ENCODE measurements at regions not wholly inside any gene's neighbourhood (a gene's known extent, or its start where the extent isn't known, plus 50 kb on each side); places are given as distances from the start of the nearest gene placed in this dataset.

- no peak overlapping the region for H4K12ac ChIP-seq (ENCODE audit: low read depth, low read length)
Measured at GRCh38 chr9:108161503-108161902, 671.9 kb upstream of the KLF4 start.

DNA sequence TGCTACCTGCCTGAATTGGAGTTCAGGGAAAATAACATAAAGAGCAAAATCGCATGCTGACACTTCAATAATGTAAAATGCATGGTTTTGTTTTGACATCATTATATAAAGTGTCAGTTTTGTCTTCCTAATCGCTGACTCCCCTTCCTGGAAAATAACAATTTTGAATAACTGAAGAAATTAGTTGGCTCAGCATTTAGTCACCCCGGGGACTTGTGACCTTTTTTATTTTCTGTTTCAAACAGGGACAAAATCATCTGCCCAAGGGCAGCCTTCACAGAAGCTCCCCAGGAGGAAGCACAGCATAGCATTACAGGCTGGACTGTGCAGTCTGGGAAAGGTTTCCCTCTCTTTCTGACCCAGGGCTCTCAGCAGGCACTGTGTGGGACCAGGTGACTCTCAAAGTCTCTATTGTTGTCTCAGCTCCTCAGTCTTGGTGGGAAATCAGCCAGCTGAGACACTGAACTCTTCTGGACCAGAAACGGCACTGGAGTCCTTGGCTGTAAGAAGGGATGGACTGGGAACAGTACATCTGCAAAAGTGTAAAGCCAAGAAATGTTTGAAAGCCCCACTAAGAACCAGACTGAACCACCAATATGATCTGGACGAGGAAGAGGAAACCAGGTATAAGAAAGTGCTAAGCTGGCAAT lies 671.3 kb upstream of the KLF4 start:
- Histone ChIP-seq H3K9me3 (ENCODE audit: insufficient read depth, low read depth, low read length) (peaks cover 1% of the 10 kb centered on the region), H2AFZ (ENCODE audit: insufficient read depth, low read length, poor library complexity) (no peak overlapping the region), H3K23ac (ENCODE audit: low read length) (no peak overlapping the region), H3K18ac (ENCODE audit: low read length) (no peak overlapping the region), H3K14ac (ENCODE audit: low read length) (no peak overlapping the region), H3K27ac (ENCODE audit: low read depth, low read length) (no peak overlapping the region), H3K79me2 (ENCODE audit: control insufficient read depth, insufficient read depth, low read length, poor library complexity) (no peaks in the 10 kb centered on the region), H3K4me2 (ENCODE audit: low read length) (no peak overlapping the region), H3K27me3 (ENCODE audit: insufficient read depth, low read length) (no peaks in the 10 kb centered on the region), H4K91ac (ENCODE audit: low read depth, low read length) (no peak overlapping the region), H2BK12ac (ENCODE audit: low read length) (no peak overlapping the region), H3K36me3 (ENCODE audit: control insufficient read depth in 1 of 2, insufficient read depth in 2 of 2, low read length in 2 of 2) (no peaks in the 10 kb centered on the region), H4K8ac (ENCODE audit: low read depth, low read length) (no peak overlapping the region), H2BK120ac (ENCODE audit: insufficient read depth, low read length, poor library complexity) (no peak overlapping the region), H3K79me1 (ENCODE audit: low read length) (no peaks in the 10 kb centered on the region), H2BK5ac (ENCODE audit: low read depth, low read length, poor library complexity) (no peak overlapping the region), H4K12ac (ENCODE audit: low read depth, low read length) (no peak overlapping the region), H3K4ac (ENCODE audit: low read depth, low read length) (no peak overlapping the region), H3K4me1 (ENCODE audit: control insufficient read depth in 1 of 2, insufficient read depth in 2 of 2, low read length in 2 of 2) (no peaks in the 10 kb centered on the region), H3K9ac (ENCODE audit: low read length) (no peak overlapping the region), H3K4me3 (ENCODE audit: low read depth, low read length) (no peak overlapping the region), H2AK5ac (ENCODE audit: low read length) (no peak overlapping the region)
- no peak for DNase-seq
- no CpG with 5 or more reads among the region's 5 CpGs for WGBS (ENCODE audit: extremely low coverage, insufficient coverage, insufficient read length)

More at GRCh38 chr9:108161503-108161902, 671.9 kb upstream of the KLF4 start:
- H3K4me2 ChIP-seq (ENCODE audit: low read length), result no peak overlapping the region
- H3K27ac ChIP-seq (ENCODE audit: low read depth, low read length), result no peak overlapping the region
- no peak overlapping the region for H3K4me3 ChIP-seq (ENCODE audit: low read depth, low read length)
- no peak overlapping the region for H3K9ac ChIP-seq (ENCODE audit: low read length)
- H2BK120ac ChIP-seq (ENCODE audit: insufficient read depth, low read length, poor library complexity), result no peak overlapping the region
- DNase-seq, result no peak
- no peak overlapping the region for H4K8ac ChIP-seq (ENCODE audit: low read depth, low read length)
- H3K14ac ChIP-seq (ENCODE audit: low read length), result no peak overlapping the region
- peaks cover 1% of the 10 kb centered on the region for H3K9me3 ChIP-seq (ENCODE audit: insufficient read depth, low read depth, low read length)
- no peak overlapping the region for H2BK12ac ChIP-seq (ENCODE audit: low read length)
- no peaks in the 10 kb centered on the region for H3K36me3 ChIP-seq (ENCODE audit: control insufficient read depth in 1 of 2, insufficient read depth in 2 of 2, low read length in 2 of 2)
- H3K79me1 ChIP-seq (ENCODE audit: low read length), result no peaks in the 10 kb centered on the region
- H4K91ac ChIP-seq (ENCODE audit: low read depth, low read length), result no peak overlapping the region
- H3K23ac ChIP-seq (ENCODE audit: low read length), result no peak overlapping the region
- H3K18ac ChIP-seq (ENCODE audit: low read length), result no peak overlapping the region
- no peaks in the 10 kb centered on the region for H3K79me2 ChIP-seq (ENCODE audit: control insufficient read depth, insufficient read depth, low read length, poor library complexity)
- WGBS (ENCODE audit: extremely low coverage, insufficient coverage, insufficient read length), result no CpG with 5 or more reads among the region's 1 CpG
- no peak overlapping the region for H2AFZ ChIP-seq (ENCODE audit: insufficient read depth, low read length, poor library complexity)
- no peaks in the 10 kb centered on the region for H3K27me3 ChIP-seq (ENCODE audit: insufficient read depth, low read length)
- H2AK5ac ChIP-seq (ENCODE audit: low read length), result no peak overlapping the region
- H3K4me1 ChIP-seq (ENCODE audit: control insufficient read depth in 1 of 2, insufficient read depth in 2 of 2, low read length in 2 of 2), result no peaks in the 10 kb centered on the region
- H3K4ac ChIP-seq (ENCODE audit: low read depth, low read length), result no peak overlapping the region
- no peak overlapping the region for H2BK5ac ChIP-seq (ENCODE audit: low read depth, low read length, poor library complexity)

DNA sequence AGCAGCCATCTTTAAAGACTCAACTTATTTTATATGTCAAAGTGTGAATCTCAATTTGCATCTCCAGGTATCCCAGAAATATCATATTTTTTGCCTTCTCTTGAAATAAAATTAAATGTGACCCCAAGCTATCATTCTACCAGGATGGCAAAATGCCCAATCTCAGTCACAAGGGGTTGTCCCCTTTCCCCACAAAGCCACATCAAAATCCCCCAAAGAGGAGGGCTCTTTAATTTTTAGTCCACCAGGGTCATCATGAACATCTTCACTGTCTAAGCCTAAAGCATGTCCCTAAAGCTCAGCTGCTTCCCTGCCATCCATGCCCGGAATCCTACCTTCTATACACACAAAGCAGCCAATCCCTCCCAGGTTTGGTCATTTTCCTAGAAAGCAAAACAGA lies 670.5 kb upstream of the KLF4 start:
- Histone ChIP-seq H2BK5ac (ENCODE audit: low read depth, low read length, poor library complexity) (no peak overlapping the region), H3K4ac (ENCODE audit: low read depth, low read length) (no peak overlapping the region), H3K9ac (ENCODE audit: low read length) (no peak overlapping the region), H4K12ac (ENCODE audit: low read depth, low read length) (no peak overlapping the region), H3K4me1 (ENCODE audit: control insufficient read depth in 1 of 2, insufficient read depth in 2 of 2, low read length in 2 of 2) (no peaks in the 10 kb centered on the region), H3K27me3 (ENCODE audit: insufficient read depth, low read length) (no peaks in the 10 kb centered on the region), H3K23ac (ENCODE audit: low read length) (no peak overlapping the region), H2BK120ac (ENCODE audit: insufficient read depth, low read length, poor library complexity) (no peak overlapping the region), H2AK5ac (ENCODE audit: low read length) (no peak overlapping the region), H3K27ac (ENCODE audit: low read depth, low read length) (no peak overlapping the region), H2BK12ac (ENCODE audit: low read length) (no peak overlapping the region), H3K79me2 (ENCODE audit: control insufficient read depth, insufficient read depth, low read length, poor library complexity) (no peaks in the 10 kb centered on the region), H4K8ac (ENCODE audit: low read depth, low read length) (no peak overlapping the region), H3K79me1 (ENCODE audit: low read length) (no peaks in the 10 kb centered on the region), H3K18ac (ENCODE audit: low read length) (no peak overlapping the region), H3K36me3 (ENCODE audit: control insufficient read depth in 1 of 2, insufficient read depth in 2 of 2, low read length in 2 of 2) (no peaks in the 10 kb centered on the region), H2AFZ (ENCODE audit: insufficient read depth, low read length, poor library complexity) (no peak overlapping the region), H3K14ac (ENCODE audit: low read length) (no peak overlapping the region), H3K9me3 (ENCODE audit: insufficient read depth, low read depth, low read length) (peaks cover 1% of the 10 kb centered on the region), H3K4me3 (ENCODE audit: low read depth, low read length) (no peak overlapping the region), H4K91ac (ENCODE audit: low read depth, low read length) (no peak overlapping the region), H3K4me2 (ENCODE audit: low read length) (no peak overlapping the region)
- DNase-seq, result no peak
- no CpG with 5 or more reads among the region's 1 CpG for WGBS (ENCODE audit: extremely low coverage, insufficient coverage, insufficient read length)

GRCh38 chr9:108158236-108158995 lies 668.8 kb upstream of the KLF4 start:
- H3K23ac ChIP-seq (ENCODE audit: low read length), result no peak overlapping the region
- no peak overlapping the region for H3K14ac ChIP-seq (ENCODE audit: low read length)
- no peak overlapping the region for H3K18ac ChIP-seq (ENCODE audit: low read length)
- WGBS (ENCODE audit: extremely low coverage, insufficient coverage, insufficient read length), result no CpG with 5 or more reads among the region's 4 CpGs
- H4K8ac ChIP-seq (ENCODE audit: low read depth, low read length), result no peak overlapping the region
- no peak overlapping the region for H3K4me2 ChIP-seq (ENCODE audit: low read length)
- H3K4me1 ChIP-seq (ENCODE audit: control insufficient read depth in 1 of 2, insufficient read depth in 2 of 2, low read length in 2 of 2), result no peaks in the 10 kb centered on the region
- no peak overlapping the region for H4K12ac ChIP-seq (ENCODE audit: low read depth, low read length)
- H3K27ac ChIP-seq (ENCODE audit: low read depth, low read length), result no peak overlapping the region
- H2BK12ac ChIP-seq (ENCODE audit: low read length), result no peak overlapping the region
- no peaks in the 10 kb centered on the region for H3K27me3 ChIP-seq (ENCODE audit: insufficient read depth, low read length)
- H4K91ac ChIP-seq (ENCODE audit: low read depth, low read length), result no peak overlapping the region
- no peaks in the 10 kb centered on the region for H3K79me1 ChIP-seq (ENCODE audit: low read length)
- no peak overlapping the region for H3K9ac ChIP-seq (ENCODE audit: low read length)
- H3K4ac ChIP-seq (ENCODE audit: low read depth, low read length), result no peak overlapping the region
- H2AK5ac ChIP-seq (ENCODE audit: low read length), result no peak overlapping the region
- H3K9me3 ChIP-seq (ENCODE audit: insufficient read depth, low read depth, low read length), result peaks cover 1% of the 10 kb centered on the region
- no peak overlapping the region for H2AFZ ChIP-seq (ENCODE audit: insufficient read depth, low read length, poor library complexity)
- no peak overlapping the region for H3K4me3 ChIP-seq (ENCODE audit: low read depth, low read length)
- H3K36me3 ChIP-seq (ENCODE audit: control insufficient read depth in 1 of 2, insufficient read depth in 2 of 2, low read length in 2 of 2), result no peaks in the 10 kb centered on the region
- no peak for DNase-seq
- H3K79me2 ChIP-seq (ENCODE audit: control insufficient read depth, insufficient read depth, low read length, poor library complexity), result no peaks in the 10 kb centered on the region
- no peak overlapping the region for H2BK5ac ChIP-seq (ENCODE audit: low read depth, low read length, poor library complexity)
- H2BK120ac ChIP-seq (ENCODE audit: insufficient read depth, low read length, poor library complexity), result no peak overlapping the region
